Chondrocyte (in vitro differentiated cells): ENCODE measurements at regions not wholly inside any gene's neighbourhood (a gene's known extent, or its start where the extent isn't known, plus 50 kb on each side); places are given as distances from the start of the nearest gene placed in this dataset.

Experiments used
- DNase-seq: peaks from one replicate; pipeline ENCODE4 v3.0.0; 2021; ENCODE audit warnings: mixed read lengths, low spot score
- H3K27ac Mint-ChIP-seq: one replicate; pipeline ENCODE4 v1.8.0; 2021; ENCODE audit warnings: mild to moderate bottlenecking, moderate library complexity, mixed read lengths; ENCODE audit not compliant: unreplicated experiment
- H3K27me3 Mint-ChIP-seq: 2 replicates; pipeline ENCODE4 v1.8.0; 2021; ENCODE audit warnings: low read depth, mixed read lengths
- H3K36me3 Mint-ChIP-seq: 2 replicates; pipeline ENCODE4 v1.8.0; 2021; ENCODE audit warnings: low read depth, mixed read lengths
- H3K4me1 Mint-ChIP-seq: 2 replicates; pipeline ENCODE4 v1.8.0; 2021; ENCODE audit warnings: low read depth, mild to moderate bottlenecking, mixed read lengths
- H3K4me3 Mint-ChIP-seq: one replicate; pipeline ENCODE4 v1.8.0; 2021; ENCODE audit warnings: mild to moderate bottlenecking, moderate library complexity, mixed read lengths; ENCODE audit not compliant: unreplicated experiment
- H3K9me3 Mint-ChIP-seq: 2 replicates; pipeline ENCODE4 v1.8.0; 2021; ENCODE audit warnings: low read depth, mixed read lengths
- TF ChIP-seq, protein P1 (sequence below): fragments of 200-600 bp; sonication (generic); IDR thresholded peaks from 2 replicates; pipeline ENCODE4 v1.5.0; 2021; ENCODE audit warnings: antibody characterized with exemption, mild to moderate bottlenecking, moderate library complexity

GRCh38 chr12:111111681-111112080 lies 191.3 kb upstream of the MYL2 start:
- Mint-ChIP-seq H3K36me3 (no peaks in the 10 kb centered on the region), H3K27ac (no peak overlapping the region), H3K4me3 (no peak overlapping the region), H3K4me1 (no peaks in the 10 kb centered on the region), H3K9me3 (peaks cover 16% of the 10 kb centered on the region), H3K27me3 (peaks cover 44% of the 10 kb centered on the region)
- TF ChIP-seq, protein P1, sequence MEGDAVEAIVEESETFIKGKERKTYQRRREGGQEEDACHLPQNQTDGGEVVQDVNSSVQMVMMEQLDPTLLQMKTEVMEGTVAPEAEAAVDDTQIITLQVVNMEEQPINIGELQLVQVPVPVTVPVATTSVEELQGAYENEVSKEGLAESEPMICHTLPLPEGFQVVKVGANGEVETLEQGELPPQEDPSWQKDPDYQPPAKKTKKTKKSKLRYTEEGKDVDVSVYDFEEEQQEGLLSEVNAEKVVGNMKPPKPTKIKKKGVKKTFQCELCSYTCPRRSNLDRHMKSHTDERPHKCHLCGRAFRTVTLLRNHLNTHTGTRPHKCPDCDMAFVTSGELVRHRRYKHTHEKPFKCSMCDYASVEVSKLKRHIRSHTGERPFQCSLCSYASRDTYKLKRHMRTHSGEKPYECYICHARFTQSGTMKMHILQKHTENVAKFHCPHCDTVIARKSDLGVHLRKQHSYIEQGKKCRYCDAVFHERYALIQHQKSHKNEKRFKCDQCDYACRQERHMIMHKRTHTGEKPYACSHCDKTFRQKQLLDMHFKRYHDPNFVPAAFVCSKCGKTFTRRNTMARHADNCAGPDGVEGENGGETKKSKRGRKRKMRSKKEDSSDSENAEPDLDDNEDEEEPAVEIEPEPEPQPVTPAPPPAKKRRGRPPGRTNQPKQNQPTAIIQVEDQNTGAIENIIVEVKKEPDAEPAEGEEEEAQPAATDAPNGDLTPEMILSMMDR: no peak
- no peak for DNase-seq

GRCh38 chr12:111110556-111110955 lies 190.2 kb upstream of the MYL2 start:
- H3K27me3 Mint-ChIP-seq: peaks cover 42% of the 10 kb centered on the region
- H3K27ac Mint-ChIP-seq: no peak overlapping the region

GRCh38 chr12:111108726-111109125 lies 188.3 kb upstream of the MYL2 start:
- Mint-ChIP-seq H3K4me1 (no peaks in the 10 kb centered on the region), H3K27me3 (peaks cover 39% of the 10 kb centered on the region)

More at GRCh38 chr12:111110556-111110955, 190.2 kb upstream of the MYL2 start:
- Mint-ChIP-seq H3K4me1 (no peaks in the 10 kb centered on the region), H3K4me3 (no peak overlapping the region), H3K36me3 (no peaks in the 10 kb centered on the region), H3K9me3 (peaks cover 12% of the 10 kb centered on the region)
- TF ChIP-seq, protein P1: no peak
- no peak for DNase-seq

DNA sequence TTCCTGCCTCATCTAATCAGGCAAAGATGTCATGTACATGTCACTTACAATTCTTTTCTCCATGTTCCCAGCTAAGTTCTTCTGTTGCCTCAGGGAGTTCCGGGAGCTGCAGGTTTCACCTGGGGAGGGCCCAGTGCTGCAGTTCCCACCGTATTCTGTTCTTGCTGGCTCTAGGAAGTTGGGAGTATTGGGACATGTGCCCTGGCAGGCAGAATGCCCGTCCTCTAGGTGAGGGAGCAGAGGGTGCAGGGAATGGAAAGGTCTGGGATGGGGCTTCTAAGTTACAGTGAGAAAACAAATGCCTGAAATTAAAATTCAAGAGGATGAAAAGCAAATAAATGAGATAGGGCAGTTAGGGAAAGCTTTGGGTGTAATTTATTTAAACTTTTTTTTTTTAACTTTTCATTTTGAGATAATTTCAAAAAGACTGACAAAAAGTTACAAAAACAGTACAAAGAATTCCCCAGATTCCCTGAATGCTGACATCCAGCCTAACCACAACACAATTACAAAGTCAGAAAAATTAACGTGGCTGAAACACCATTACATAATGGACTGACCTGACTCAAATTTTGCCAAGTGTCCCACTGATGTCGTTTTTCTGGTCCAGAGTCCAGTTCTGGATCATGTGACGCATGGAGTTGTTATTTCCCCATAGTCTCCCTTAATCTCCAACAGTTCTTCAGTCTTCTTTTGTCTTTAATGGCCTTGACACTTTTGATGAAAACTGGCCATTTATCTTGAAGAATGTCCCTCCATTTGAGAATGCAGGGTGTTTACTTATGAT lies 187.2 kb upstream of the MYL2 start:
- H3K9me3 Mint-ChIP-seq: peaks cover 11% of the 10 kb centered on the region
- no peaks in the 10 kb centered on the region for H3K4me1 Mint-ChIP-seq
- TF ChIP-seq, protein P1: no peak
- H3K36me3 Mint-ChIP-seq: no peaks in the 10 kb centered on the region
- H3K27me3 Mint-ChIP-seq: peaks cover 42% of the 10 kb centered on the region
- DNase-seq: no peak
- H3K4me3 Mint-ChIP-seq: no peak overlapping the region
- H3K27ac Mint-ChIP-seq: no peak overlapping the region

More at GRCh38 chr12:111108726-111109125, 188.3 kb upstream of the MYL2 start:
- H3K27ac Mint-ChIP-seq: no peak overlapping the region
- H3K36me3 Mint-ChIP-seq: no peaks in the 10 kb centered on the region
- TF ChIP-seq, protein P1: no peak
- no peak overlapping the region for H3K4me3 Mint-ChIP-seq
- peaks cover 11% of the 10 kb centered on the region for H3K9me3 Mint-ChIP-seq
- DNase-seq: no peak

DNA sequence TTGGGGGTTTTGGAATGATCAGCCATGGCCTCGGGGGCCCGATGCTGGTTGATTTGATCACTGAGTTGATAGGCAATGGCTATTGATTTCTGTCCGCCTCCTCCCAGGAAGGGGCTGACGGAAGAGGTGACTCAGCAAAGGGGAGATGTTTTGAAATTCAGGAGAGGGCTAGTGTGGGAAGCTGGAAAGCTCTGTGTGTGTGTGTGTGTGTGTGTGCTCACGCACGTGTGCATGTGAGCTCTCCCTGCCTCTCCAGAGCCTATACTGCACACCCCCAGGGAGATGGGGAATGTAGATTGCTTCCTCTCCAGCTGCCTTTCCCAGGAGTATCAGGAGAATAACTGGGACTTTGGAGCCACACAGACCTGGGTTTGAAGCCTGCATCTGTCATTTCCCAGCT lies 184.9 kb upstream of the MYL2 start:
- Mint-ChIP-seq H3K27ac (no peak overlapping the region), H3K4me1 (no peaks in the 10 kb centered on the region), H3K9me3 (peaks cover 11% of the 10 kb centered on the region), H3K27me3 (peaks cover 39% of the 10 kb centered on the region), H3K4me3 (no peak overlapping the region), H3K36me3 (no peaks in the 10 kb centered on the region)
- DNase-seq: no peak
- TF ChIP-seq, protein P1: no peak
